MM.1S (cell line): ENCODE measurements at regions not wholly inside any gene's neighbourhood (a gene's known extent, or its start where the extent isn't known, plus 50 kb on each side); places are given as distances from the start of the nearest gene placed in this dataset.

Experiments
- DNase-seq: peaks from one replicate; pipeline ENCODE4 v3.0.0-alpha.2; 2015
- H2AFZ ChIP-seq: fragments of 300-600 bp; sonication (generic); 2 replicates; pipeline ENCODE4 v1.6.0; 2016; ENCODE audit warnings: antibody characterized with exemption, low read length
- H3F3A ChIP-seq: fragments of 300-600 bp; sonication (generic); 2 replicates; pipeline ENCODE4 v1.6.1; 2016; ENCODE audit warnings: mild to moderate bottlenecking, antibody characterized with exemption, low read length, moderate library complexity, mixed read lengths; ENCODE audit not compliant: insufficient read depth
- H3K27ac ChIP-seq: fragments of 300-600 bp; sonication (generic); 2 replicates; pipeline ENCODE4 v1.5.1; 2016; ENCODE audit warnings: mild to moderate bottlenecking, low read length
- H3K27me3 ChIP-seq: fragments of 300-600 bp; sonication (generic); replicated peaks from 2 replicates; pipeline ENCODE4 v1.6.0; 2016; ENCODE audit warnings: low read length; ENCODE audit not compliant: insufficient read depth
- H3K36me3 ChIP-seq: fragments of 300-600 bp; sonication (generic); replicated peaks from 2 replicates; pipeline ENCODE4 v1.6.1; 2016; ENCODE audit warnings: mild to moderate bottlenecking, low read length, mixed read lengths; ENCODE audit not compliant: insufficient read depth
- H3K4me1 ChIP-seq: fragments of 300-600 bp; sonication (generic); 2 replicates; pipeline ENCODE4 v1.6.1; 2016; ENCODE audit warnings: low read length, mixed read lengths
- H3K4me2 ChIP-seq: fragments of 300-600 bp; sonication (generic); 2 replicates; pipeline ENCODE4 v1.6.0; 2016; ENCODE audit warnings: low read depth, low read length
- H3K4me3 ChIP-seq: fragments of 300-600 bp; sonication (generic); 2 replicates; pipeline ENCODE4 v1.5.1; 2016; ENCODE audit warnings: low read length, mixed read lengths
- H3K79me2 ChIP-seq: fragments of 300-600 bp; sonication (generic); 2 replicates; pipeline ENCODE4 v1.6.1; 2016; ENCODE audit warnings: mixed run types, low read length, mixed read lengths
- H3K9ac ChIP-seq: fragments of 300-600 bp; sonication (generic); 2 replicates; pipeline ENCODE4 v1.6.1; 2016; ENCODE audit warnings: low read length, mixed read lengths
- H3K9me2 ChIP-seq: fragments of 300-600 bp; sonication (generic); replicated peaks from 2 replicates; pipeline ENCODE4 v1.6.1; 2016; ENCODE audit warnings: mild to moderate bottlenecking, low read length, mixed read lengths; ENCODE audit not compliant: insufficient read depth
- H3K9me3 ChIP-seq: fragments of 300-600 bp; sonication (generic); replicated peaks from 2 replicates; pipeline ENCODE4 v1.6.1; 2016; ENCODE audit warnings: mild to moderate bottlenecking, low read length, mixed read lengths; ENCODE audit not compliant: insufficient read depth
- H4K20me1 ChIP-seq: fragments of 300-600 bp; sonication (generic); 2 replicates; pipeline ENCODE4 v1.6.1; 2016; ENCODE audit warnings: mild to moderate bottlenecking, low read length, moderate library complexity, mixed read lengths; ENCODE audit not compliant: insufficient read depth
- CTCF ChIP-seq: fragments of 300-600 bp; sonication (generic); IDR thresholded peaks from 2 replicates; pipeline ENCODE4 v1.5.1; 2016; ENCODE audit warnings: antibody characterized with exemption, low read length, mixed read lengths
- EZH2 ChIP-seq: fragments of 300-600 bp; sonication (generic); optimal IDR thresholded peaks from 2 replicates; pipeline ENCODE3; 2017; ENCODE audit warnings: low read depth, mild to moderate bottlenecking, antibody characterized with exemption, low read length, mixed read lengths
- EZH2phosphoT487 ChIP-seq: fragments of 300-600 bp; sonication (generic); IDR thresholded peaks from 2 replicates; pipeline ENCODE4 v1.6.1; 2018; ENCODE audit warnings: antibody characterized with exemption, low read length

GRCh38 chr15:87763837-87764236, 492.7 kb downstream of the NTRK3 start:
- H3F3A ChIP-seq = no peaks in the 10 kb centered on the region
- no peak overlapping the region for H2AFZ ChIP-seq
- H3K36me3 ChIP-seq = no peaks in the 10 kb centered on the region
- H3K4me3 ChIP-seq = no peak overlapping the region
- no peak overlapping the region for H3K9ac ChIP-seq
- H3K4me2 ChIP-seq = no peak overlapping the region
- no peaks in the 10 kb centered on the region for H3K9me3 ChIP-seq
- no peaks in the 10 kb centered on the region for H3K9me2 ChIP-seq
- no peak for TF ChIP-seq EZH2
- no peak for TF ChIP-seq EZH2phosphoT487
- no peak for TF ChIP-seq CTCF
- no peaks in the 10 kb centered on the region for H3K79me2 ChIP-seq
- H3K4me1 ChIP-seq = peaks cover 9% of the 10 kb centered on the region
- no peak overlapping the region for H3K27ac ChIP-seq
- DNase-seq = no peak
- H3K27me3 ChIP-seq = no peaks in the 10 kb centered on the region
- H4K20me1 ChIP-seq = no peaks in the 10 kb centered on the region

DNA sequence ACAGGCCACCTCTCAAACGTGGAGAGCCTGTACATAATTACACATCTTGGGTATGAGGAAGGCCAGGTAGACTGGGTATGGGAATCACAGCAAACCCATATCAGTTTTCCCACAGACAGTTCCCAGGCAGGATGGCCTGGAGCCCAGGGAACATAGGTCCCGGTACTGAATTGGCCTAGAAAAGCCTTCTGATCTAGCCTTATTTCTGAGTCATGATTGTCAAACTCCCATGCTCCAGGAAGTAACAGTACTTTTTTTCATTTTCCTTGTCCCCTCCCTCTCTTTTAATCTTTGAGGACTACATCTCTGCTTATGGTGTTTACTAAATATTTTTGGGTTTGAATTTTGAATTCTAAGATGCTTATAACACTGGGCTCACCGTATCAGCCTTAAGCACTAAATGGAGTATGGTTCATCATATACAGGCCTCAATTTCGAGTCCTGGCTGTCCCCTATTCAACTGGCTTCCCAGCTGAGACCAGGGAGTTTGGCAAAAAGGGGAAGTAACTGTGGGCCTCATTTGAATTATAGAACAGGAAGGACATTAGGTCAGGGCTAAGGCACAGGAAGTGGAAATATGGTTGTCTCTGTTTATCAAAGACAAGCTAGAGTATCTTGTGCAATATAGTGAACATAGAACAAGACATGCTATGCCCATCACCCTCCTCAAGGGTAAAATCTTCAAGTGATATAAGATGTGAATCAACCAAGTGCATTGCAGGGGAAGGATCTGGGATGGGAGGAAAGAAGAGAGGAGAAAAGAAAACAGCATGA, 494.6 kb downstream of the NTRK3 start:
- Histone ChIP-seq H3K79me2 (no peaks in the 10 kb centered on the region), H2AFZ (no peak overlapping the region), H3K4me1 (peaks cover 9% of the 10 kb centered on the region), H3K27me3 (no peaks in the 10 kb centered on the region), H3K9ac (no peak overlapping the region), H3K4me2 (no peak overlapping the region), H3K4me3 (no peak overlapping the region), H3K9me2 (no peaks in the 10 kb centered on the region), H4K20me1 (no peaks in the 10 kb centered on the region), H3K9me3 (no peaks in the 10 kb centered on the region), H3K36me3 (no peaks in the 10 kb centered on the region), H3F3A (no peaks in the 10 kb centered on the region), H3K27ac (no peak overlapping the region)
- peak; percentile 50 for DNase-seq
- TF ChIP-seq EZH2 (no peak), EZH2phosphoT487 (no peak), CTCF (0 out of 2 replicates have a peak, but pooled peaks have one; percentile 2)

GRCh38 chr15:87760547-87761314, 495.8 kb downstream of the NTRK3 start:
- Histone ChIP-seq H3K4me2 (no peak overlapping the region), H3K79me2 (no peaks in the 10 kb centered on the region)

More at GRCh38 chr15:87760547-87761314, 495.8 kb downstream of the NTRK3 start:
- H2AFZ ChIP-seq = no peak overlapping the region
- peaks cover 9% of the 10 kb centered on the region for H3K4me1 ChIP-seq
- H3K9me2 ChIP-seq = no peaks in the 10 kb centered on the region
- H3K9ac ChIP-seq = no peak overlapping the region
- TF ChIP-seq EZH2 (no peak), CTCF (no peak), EZH2phosphoT487 (no peak)
- H3K9me3 ChIP-seq = no peaks in the 10 kb centered on the region
- no peaks in the 10 kb centered on the region for H3K36me3 ChIP-seq
- no peak overlapping the region for H3K27ac ChIP-seq
- H3K4me3 ChIP-seq = no peak overlapping the region
- no peaks in the 10 kb centered on the region for H3K27me3 ChIP-seq
- no peak for DNase-seq
- H4K20me1 ChIP-seq = no peaks in the 10 kb centered on the region
- H3F3A ChIP-seq = no peaks in the 10 kb centered on the region
